ENCODE measurements at regions not wholly inside any gene's neighbourhood (a gene's known extent, or its start where the extent isn't known, plus 50 kb on each side); places are given as distances from the start of the nearest gene placed in this dataset.
A peak's percentile ranks its signal among the peaks of the same experiment; 100 is the strongest.
"Not testable (repeated sequence)": the region's sequence is repeated elsewhere in the genome, so short reads cannot be mapped to it uniquely, and the experiment has no call there.

GRCh38 chr7:97234494-97234893 lies 117.0 kb downstream of the SDHAF3 start:
- peak; percentile 21 for DNase-seq (ENCODE audit: low read depth)

DNA sequence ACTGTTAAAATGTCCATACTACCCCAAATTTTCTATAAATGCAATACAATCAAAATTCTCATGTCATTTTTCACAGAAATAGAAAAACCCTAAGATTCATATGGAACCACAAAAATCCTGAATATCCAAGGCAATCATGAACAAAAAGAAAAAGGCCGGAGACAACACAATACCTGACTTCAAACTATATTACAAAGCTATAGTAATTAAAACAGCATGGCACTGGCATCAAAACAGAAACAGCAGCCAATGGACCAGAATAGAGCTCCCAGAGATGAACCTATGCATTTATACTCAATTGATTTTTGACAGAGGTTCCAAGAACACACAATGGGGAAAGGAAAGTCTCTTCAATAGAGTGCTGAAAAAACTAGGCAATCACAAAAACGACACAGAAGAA lies 128.8 kb downstream of the SDHAF3 start:
- DNase-seq (ENCODE audit: low read depth) = no peak

DNA sequence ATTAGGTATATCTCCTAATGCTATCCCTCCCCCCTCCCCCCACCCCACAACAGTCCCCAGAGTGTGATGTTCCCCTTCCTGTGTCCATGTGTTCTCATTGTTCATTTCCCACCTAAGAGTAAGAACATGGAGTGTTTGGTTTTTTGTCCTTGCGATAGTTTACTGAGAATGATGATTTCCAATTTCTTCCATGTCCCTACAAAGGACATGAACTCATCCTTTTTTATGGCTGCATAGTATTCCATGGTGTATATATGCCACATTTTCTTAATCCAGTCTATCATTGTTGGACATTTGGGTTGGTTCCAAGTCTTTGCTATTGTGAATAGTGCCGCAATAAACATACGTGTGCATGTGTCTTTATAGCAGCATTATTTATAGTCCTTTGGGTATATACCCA lies 140.7 kb downstream of the SDHAF3 start:
- DNase-seq (ENCODE audit: low read depth) = not testable (repeated sequence)

DNA sequence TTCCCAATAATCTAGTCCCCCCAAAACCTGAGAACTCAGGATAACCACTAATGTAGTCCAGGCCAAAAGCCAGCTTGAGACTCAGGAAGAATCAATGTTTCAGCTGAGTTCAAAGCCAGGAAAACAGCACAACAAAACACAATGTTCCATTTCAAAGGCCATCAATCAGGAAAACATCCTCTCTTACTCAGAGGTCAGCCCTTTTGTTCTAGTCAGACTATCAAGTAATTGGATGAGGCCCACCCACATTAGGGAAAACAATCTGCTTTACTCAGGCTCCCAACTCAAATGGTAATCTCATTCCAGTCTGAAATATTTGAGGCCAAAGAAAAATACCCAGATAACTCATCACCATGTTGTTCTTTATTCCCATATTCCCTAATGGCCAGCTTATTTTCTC lies 152.2 kb downstream of the SDHAF3 start:
- no peak for DNase-seq (ENCODE audit: low read depth)

DNA sequence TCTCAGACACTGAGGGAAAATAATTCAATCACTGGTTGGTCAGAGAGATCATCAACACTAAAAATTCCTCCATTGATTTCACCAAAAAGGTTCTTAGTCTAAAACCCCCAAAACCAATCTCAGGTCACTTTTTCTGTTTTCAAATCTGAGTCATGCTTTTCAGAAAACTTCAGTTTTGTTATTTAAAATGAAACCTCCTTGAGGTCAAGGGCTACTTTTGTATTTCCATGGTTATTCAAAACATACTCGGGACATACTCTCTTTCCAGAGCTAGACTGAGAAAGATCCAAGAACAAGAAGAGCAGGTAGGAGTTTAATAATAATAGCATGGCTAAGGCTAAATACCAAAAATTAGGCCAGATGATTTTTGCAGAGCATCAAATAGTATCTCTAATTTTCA lies 152.8 kb downstream of the SDHAF3 start:
- DNase-seq (ENCODE audit: low read depth) = no peak

DNA sequence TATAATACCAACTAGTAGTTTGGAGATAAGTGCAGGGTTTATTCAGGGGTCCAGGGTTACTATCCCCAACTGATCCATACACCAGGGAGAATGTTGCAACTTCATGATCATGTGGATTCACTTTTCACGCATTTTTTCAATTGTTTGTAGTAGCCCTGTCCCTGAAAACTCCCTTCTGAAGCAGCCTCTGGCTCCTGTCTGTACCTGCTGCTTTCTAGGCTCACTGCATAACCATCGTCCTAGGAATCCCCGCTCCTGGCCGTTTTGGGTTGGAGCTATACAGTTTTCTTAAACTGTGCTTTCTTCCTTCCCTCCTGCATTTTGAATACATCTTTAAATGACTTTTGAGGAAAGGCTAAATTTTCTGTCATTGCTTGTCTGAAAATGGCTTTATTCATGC lies 154.1 kb downstream of the SDHAF3 start:
- DNase-seq (ENCODE audit: low read depth) = no peak

- no peak for DNase-seq (ENCODE audit: low read depth)
Observed at GRCh38 chr7:97272237-97272975, 154.9 kb downstream of the SDHAF3 start.

- no peak for DNase-seq (ENCODE audit: low read depth)
Observed at GRCh38 chr7:97275475-97275874, 158.0 kb downstream of the SDHAF3 start.

- no peak for DNase-seq (ENCODE audit: low read depth)
Observed at GRCh38 chr7:97280950-97281349, 163.5 kb downstream of the SDHAF3 start.

- DNase-seq (ENCODE audit: low read depth) = no peak
Observed at GRCh38 chr7:97285348-97285747, 167.8 kb downstream of the SDHAF3 start.

DNA sequence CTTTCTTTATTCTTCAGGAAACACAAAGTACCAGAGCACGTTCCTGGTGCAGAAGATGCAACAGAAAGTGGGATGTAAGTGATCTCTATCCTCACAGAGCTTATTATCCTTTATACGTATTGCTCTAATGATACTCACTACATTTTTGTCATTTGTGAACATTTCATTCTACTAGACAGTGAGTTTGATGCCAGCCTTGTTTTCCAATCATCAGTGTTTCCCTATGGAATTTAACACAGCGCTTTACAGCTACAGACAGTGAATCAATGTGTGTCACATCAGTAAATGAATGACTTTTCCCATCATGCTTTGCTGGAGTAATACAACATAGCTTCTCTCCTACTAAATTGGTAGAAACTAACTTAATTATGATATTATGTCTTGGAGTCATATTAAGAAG lies 175.5 kb downstream of the SDHAF3 start:
- no peak for DNase-seq (ENCODE audit: low read depth)

DNA sequence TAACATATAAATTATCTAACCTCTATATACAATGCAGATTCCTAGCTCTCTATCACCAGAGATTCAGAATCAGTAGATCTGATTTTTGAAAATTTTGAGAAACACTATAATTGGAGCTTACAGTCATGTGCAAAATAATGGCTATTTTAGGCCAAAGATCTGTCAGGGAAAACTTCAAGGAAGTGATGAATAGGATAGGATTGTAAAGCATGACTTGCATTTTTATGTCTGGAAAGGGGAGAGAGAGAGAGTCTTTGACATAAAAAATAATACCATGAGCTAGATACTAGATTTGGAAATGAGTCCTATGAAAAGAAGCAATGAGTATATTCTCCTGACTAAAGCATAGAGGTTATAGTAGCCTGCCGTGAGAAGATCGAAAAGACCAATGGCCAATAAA lies 181.1 kb downstream of the SDHAF3 start:
- no peak for DNase-seq (ENCODE audit: low read depth)

GRCh38 chr7:97305589-97305988 lies 188.1 kb downstream of the SDHAF3 start:
- no peak for DNase-seq (ENCODE audit: low read depth)

DNA sequence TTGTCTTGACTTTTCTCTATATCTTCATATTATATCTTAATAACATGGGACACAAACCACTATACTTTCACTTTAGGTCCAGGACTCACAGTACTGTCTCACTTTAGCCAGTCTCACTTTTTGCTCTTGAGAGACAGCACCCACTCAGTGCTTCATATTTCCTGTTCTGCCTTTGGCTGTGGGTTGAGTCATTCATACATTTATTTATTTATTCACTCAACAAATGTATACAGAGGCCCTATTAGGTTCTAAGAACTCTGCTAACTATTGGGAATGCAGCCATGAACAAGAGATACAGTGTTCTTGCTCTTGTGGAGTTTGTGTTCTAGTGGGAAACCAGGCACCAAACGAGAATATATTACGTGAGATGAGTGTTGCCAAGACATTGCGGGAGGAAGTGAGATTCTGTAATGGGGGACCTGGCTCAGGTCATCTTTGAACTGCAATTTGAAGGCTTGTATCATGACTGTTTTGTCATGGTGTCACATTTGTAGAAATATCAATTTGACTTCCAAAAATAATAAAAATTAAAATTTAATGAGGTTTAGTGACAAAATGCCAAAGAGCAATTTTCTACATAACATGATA lies 190.1 kb downstream of the SDHAF3 start:
- DNase-seq (ENCODE audit: low read depth) = no peak

GRCh38 chr7:97313900-97314299 lies 196.4 kb downstream of the SDHAF3 start:
- DNase-seq (ENCODE audit: low read depth) = no peak

DNA sequence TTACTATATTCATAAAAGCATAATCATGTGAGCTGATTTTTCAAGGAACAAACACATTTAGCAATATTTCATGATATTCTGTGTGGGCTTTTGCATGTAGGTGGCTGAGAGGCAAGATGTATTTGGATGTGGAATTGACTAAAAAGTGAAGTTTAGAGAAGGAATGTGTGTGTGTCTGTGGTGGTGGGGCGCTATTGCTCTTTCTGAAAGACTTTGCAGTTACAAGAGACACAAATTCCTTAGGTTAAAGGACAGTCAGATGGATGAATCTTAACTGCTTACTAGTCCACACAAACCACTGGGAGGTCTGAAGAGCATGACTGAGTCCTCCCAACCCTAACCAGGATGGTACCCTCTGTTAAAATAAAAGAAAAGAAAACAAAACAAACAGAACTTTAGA lies 200.1 kb downstream of the SDHAF3 start:
- no peak for DNase-seq (ENCODE audit: low read depth)

DNA sequence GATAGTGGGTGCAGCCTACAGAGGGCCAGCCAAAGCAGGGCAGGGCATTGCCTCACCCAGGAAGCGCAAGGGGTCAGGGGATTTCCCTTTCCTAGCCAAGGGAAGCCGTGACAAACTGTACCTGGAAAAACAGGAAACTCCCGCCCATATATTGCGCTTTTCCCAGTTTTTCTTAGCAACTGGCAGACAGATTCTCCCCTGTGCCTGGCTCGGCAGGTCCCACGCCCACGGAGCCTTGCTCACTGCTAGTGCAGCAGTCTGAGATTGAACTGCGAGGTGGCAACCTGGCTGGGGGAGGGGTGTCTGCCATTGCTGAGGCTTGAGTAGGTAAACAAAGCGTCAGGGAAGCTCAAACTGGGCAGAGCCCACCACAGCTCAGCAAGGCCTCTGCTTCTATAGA lies 212.4 kb downstream of the SDHAF3 start:
- not testable (repeated sequence) for DNase-seq (ENCODE audit: low read depth)

DNA sequence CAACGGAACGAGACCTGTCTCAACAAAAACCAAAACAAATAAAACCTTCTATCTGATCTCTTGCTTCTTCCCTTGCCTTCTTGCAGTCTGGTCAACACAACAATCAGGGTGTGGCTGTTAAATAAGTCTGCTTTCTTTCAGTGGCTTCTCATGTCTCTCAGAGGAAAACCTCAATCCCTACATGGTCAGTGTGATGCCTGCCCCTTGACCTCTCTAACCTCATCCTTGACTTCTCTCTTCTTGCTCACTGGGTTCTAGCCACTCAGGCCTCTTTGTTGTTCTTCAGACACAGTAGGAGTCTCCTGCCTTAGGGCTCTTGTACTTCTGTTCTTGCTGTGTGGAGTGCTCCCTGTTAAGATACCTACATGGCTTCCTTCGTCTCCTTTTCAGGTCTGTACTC lies 220.4 kb downstream of the SDHAF3 start:
- no peak for DNase-seq (ENCODE audit: low read depth)

DNA sequence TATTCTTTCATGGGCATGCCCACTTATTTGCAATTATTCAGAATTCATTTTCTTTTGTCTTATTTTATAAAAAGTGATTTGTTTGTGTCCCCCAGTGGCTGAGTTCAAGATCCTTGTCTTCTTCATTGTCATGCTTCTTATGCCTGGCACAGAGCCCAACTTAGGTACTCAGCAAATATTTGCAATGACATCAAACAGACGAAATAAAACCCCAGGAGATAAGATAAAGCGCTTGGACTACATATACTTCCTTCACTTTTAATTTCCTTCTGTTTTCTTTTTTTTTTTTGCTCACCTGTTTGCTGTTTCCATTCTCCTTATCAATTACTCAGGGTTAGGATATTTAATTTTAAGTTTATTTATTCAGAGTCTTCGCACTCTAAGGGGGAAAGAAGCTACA lies 225.0 kb downstream of the SDHAF3 start:
- no peak for DNase-seq (ENCODE audit: low read depth)

DNA sequence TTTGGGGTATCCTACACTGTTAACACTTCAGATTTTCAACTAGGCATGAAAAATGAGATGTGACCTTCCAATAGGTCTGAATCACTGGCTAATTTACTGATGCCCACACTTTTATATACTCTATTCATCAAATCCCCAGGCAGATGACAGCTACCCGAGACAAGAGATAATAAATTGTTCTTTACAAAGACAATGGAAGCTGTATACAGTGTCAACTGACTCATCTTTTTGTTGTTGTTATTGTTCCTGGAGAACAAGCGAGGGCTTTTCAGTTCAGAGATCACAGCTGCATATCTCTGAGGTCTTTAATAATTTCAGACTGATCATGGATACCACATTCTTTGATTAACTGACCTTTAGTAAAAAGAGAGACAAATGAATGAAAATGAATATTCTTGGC lies 228.9 kb downstream of the SDHAF3 start:
- no peak for DNase-seq (ENCODE audit: low read depth)

- no peak for DNase-seq (ENCODE audit: low read depth)
Observed at GRCh38 chr7:97351488-97351887, 234.0 kb downstream of the SDHAF3 start.

- no peak for DNase-seq (ENCODE audit: low read depth)
Observed at GRCh38 chr7:97357459-97357858, 240.0 kb downstream of the SDHAF3 start.

GRCh38 chr7:97372882-97373281 lies 255.4 kb downstream of the SDHAF3 start:
- DNase-seq (ENCODE audit: low read depth) = no peak

GRCh38 chr7:97373736-97374135 lies 256.2 kb downstream of the SDHAF3 start:
- no peak for DNase-seq (ENCODE audit: low read depth)

All from CMK (cell line).